GM12864 (cell line): ENCODE measurements at regions not wholly inside any gene's neighbourhood (a gene's known extent, or its start where the extent isn't known, plus 50 kb on each side); places are given as distances from the start of the nearest gene placed in this dataset.

Experiments
- DNase-seq: peaks from one replicate; pipeline ENCODE4 v3.0.0-alpha.2; 2011; ENCODE audit warnings: low read depth
- H3K4me3 ChIP-seq: 2 replicates; pipeline ENCODE4 v1.5.1; 2011; ENCODE audit warnings: mild to moderate bottlenecking, low read depth, low read length, control low read depth
- TF ChIP-seq, protein P1 (sequence below): IDR thresholded peaks from 2 replicates; pipeline ENCODE4 v1.5.1; 2011; ENCODE audit warnings: low read depth, mild to moderate bottlenecking, moderate library complexity, low read length, control low read depth, inconsistent platforms; ENCODE audit errors: missing control alignments

DNA sequence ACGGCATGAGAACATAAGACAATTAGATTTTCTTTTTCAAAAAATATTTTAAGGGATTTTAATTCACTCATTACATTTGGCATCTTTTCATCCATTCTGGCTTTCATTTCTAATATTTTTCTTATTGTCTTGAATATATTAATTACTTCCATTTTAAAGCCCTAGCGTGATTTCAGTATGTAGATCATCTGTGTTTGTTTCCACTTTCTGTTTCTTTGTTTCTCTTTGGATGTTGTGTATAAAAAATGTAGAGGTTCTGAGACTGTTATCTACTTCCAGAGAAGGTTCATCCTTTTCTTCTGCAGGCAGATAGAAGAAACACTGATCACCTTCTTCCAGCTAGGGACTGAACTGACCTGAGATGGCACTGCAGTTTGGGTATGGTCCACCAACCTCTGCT lies 664.4 kb upstream of the SLC39A10 start:
- TF ChIP-seq, protein P1, sequence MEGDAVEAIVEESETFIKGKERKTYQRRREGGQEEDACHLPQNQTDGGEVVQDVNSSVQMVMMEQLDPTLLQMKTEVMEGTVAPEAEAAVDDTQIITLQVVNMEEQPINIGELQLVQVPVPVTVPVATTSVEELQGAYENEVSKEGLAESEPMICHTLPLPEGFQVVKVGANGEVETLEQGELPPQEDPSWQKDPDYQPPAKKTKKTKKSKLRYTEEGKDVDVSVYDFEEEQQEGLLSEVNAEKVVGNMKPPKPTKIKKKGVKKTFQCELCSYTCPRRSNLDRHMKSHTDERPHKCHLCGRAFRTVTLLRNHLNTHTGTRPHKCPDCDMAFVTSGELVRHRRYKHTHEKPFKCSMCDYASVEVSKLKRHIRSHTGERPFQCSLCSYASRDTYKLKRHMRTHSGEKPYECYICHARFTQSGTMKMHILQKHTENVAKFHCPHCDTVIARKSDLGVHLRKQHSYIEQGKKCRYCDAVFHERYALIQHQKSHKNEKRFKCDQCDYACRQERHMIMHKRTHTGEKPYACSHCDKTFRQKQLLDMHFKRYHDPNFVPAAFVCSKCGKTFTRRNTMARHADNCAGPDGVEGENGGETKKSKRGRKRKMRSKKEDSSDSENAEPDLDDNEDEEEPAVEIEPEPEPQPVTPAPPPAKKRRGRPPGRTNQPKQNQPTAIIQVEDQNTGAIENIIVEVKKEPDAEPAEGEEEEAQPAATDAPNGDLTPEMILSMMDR, result no peak
- no peak overlapping the region for H3K4me3 ChIP-seq

DNA sequence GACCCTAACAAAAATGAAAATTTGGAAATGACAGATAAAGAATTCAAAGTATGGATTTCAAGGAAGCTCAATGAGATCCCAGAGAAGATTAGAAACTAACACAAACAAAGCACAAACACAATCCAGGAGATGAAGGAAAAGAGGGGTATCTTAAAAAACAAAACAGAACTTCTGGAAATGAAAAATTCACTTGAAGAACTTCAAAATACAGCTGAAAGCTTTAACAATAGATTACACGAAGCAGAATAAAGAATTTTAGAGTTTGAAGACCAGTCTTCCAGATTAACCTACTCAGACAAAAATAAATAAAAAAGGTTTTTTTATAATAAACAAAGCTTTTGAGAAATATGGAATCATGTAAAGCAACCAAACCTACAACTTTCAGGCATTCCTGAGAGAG lies 671.8 kb upstream of the SLC39A10 start:
- no peak for DNase-seq
- H3K4me3 ChIP-seq, result no peak overlapping the region
- TF ChIP-seq, protein P1, result no peak

More for the DNA sequence above, 664.4 kb upstream of the SLC39A10 start:
- DNase-seq, result no peak

DNA sequence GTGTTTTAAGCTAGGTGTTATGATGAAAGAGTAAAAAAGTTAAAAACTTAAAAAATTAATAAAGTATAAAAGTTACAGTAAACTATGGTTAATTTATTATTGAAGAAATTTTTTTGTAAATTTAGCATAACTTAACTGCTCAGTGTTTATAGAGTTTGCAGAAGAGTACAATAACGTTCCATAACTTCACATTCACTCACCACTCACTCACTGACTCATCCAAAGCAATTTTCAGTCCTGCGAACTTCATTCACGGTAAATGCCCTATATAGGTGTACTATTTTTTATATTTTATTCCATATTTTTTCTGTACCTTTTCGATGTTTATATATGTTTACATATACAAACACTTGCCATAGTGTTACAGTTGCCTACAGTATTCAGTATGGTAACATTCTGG lies 694.8 kb upstream of the SLC39A10 start:
- no peak overlapping the region for H3K4me3 ChIP-seq
- TF ChIP-seq, protein P1, result no peak
- no peak for DNase-seq

DNA sequence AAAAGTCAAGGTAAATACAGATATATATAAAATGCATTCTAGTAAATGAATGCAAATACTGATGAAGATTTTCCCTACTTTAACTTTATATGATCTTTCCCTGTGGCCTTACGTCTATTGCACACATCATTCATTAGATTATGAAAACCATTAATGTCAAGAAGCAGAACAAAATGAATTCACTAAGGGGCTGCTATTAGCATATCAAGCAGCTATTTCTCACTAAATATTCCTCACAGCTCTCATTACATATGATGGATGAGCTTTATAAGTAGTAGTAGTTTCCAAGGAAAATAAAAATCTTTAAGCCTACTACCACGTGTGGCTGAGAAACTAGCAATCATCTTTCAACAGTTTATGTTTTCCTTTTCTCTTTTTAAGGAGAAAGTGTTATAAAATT lies 702.8 kb upstream of the SLC39A10 start:
- TF ChIP-seq, protein P1, result no peak
- no peak overlapping the region for H3K4me3 ChIP-seq
- no peak for DNase-seq

DNA sequence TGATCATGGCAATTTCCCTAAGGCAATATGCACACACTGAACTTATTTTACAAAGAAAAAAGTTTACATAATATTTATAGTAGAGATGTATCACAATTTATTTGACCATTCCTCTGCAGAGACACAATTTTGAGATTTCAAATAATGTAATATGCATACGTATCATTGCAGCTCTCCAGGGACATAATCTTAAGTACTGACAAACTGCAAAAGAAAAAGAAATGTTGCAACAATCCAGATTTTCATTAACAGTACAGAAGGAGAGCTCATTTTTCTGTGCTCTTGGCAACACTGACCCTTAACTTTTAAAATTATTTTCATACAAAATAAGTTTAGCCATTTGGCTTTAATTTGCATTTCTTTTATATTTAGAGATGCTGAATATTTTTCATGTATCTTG lies 710.2 kb upstream of the SLC39A10 start:
- no peak overlapping the region for H3K4me3 ChIP-seq
- TF ChIP-seq, protein P1, result no peak
- DNase-seq, result no peak

DNA sequence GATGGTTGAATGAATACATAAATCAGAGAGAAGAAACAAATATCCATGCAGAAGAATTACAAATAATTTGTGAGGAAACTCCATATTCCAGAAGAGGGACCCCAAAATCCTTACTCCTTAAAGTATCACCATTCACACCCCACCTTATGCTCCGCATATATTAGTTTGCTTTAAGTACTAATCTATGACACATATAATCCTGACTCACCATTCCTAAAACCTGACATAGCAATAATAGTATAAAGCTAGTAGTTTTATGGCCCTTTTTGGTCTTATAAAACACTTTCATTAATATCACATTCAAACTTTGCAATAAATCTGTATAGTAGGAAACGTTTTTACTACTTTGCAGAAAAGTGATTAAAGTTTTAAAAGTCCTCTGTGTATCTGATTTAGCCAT lies 719.0 kb upstream of the SLC39A10 start:
- TF ChIP-seq, protein P1, result no peak

DNA sequence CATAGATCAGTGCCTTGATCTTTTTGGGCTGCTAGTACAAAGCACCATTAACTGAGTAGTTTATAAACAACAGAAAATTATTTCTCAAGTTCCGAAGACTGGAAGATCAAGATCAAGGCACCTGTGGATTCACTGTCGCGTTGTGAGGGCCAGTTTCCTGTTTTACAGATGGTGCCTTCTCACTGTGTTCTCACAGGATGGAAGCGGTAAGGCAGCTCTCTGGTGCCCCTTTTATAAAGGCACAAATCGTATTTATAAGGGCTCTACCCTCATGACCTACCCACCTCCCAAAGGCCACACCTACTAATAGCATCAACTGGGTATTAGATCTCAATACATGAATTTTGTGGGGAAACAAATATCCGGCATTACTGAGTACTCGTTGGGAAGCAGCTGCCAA lies 729.5 kb upstream of the SLC39A10 start:
- TF ChIP-seq, protein P1, result no peak
- DNase-seq, result no peak

More for the DNA sequence above, 719.0 kb upstream of the SLC39A10 start:
- H3K4me3 ChIP-seq, result no peak overlapping the region
- no peak for DNase-seq

More for the DNA sequence above, 729.5 kb upstream of the SLC39A10 start:
- H3K4me3 ChIP-seq, result no peak overlapping the region
